Stomach (tissue), 4 donors: ENCODE measurements at regions not wholly inside any gene's neighbourhood (a gene's known extent, or its start where the extent isn't known, plus 50 kb on each side); places are given as distances from the start of the nearest gene placed in this dataset.

ENCODE experiments used
- CTCF ChIP-seq, 7 experiments: fragments of 450-650 bp in 4 of 7; fragments of 200-600 bp in 3 of 7; sonication (generic) in 3 of 7; IDR thresholded peaks; one replicate each; pipeline ENCODE4 v1.5.1; 2016 to 2019; ENCODE audit warnings: antibody characterized with exemption in 7 of 7, control low read depth in 2 of 7, mild to moderate bottlenecking in 1 of 7
- POLR2A ChIP-seq, 4 donors: fragments of 450-650 bp; IDR thresholded peaks; one replicate each; pipeline ENCODE4 v1.6.1; 2016; ENCODE audit warnings: antibody characterized with exemption in 4 of 4, control low read depth in 2 of 4, mild to moderate bottlenecking in 1 of 4, moderate library complexity in 1 of 4
- POLR2AphosphoS5 ChIP-seq, 3 donors: sonication (generic); formaldehyde crosslinking; IDR thresholded peaks; one replicate each; pipeline ENCODE4 v1.6.1; 2016; ENCODE audit warnings: antibody characterized with exemption in 3 of 3

DNA sequence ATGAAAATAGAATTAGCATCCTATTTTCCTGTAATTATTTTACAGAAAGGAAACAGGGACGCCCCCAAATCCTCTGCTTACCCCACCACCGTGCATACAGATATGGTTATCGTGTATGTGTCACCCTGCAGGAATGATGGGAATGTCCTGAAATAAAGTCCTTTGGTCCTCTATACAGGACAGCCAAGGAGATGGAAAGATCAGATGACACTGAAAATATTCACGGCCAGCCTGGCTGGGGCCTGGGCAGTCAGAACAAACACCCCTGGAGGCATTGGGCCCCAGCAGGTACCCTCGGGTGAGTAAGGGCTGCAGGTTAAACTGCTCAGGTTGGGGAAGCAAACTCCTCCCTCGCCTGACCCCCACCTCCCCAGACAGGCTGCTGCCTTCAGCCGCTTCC lies 368.0 kb downstream of the FOXL1 start:
- no peak for TF ChIP-seq CTCF (IDR thresholded peaks at IDR 0.05)
- no peak for TF ChIP-seq POLR2A (IDR thresholded peaks at IDR 0.05)
- TF ChIP-seq POLR2AphosphoS5 (IDR thresholded peaks at IDR 0.05), result no peak
